Esophagus squamous epithelium (tissue), 4 donors: ENCODE measurements at regions not wholly inside any gene's neighbourhood (a gene's known extent, or its start where the extent isn't known, plus 50 kb on each side); places are given as distances from the start of the nearest gene placed in this dataset.

Source experiments
- POLR2A ChIP-seq, 4 donors: fragments of 450-650 bp; IDR thresholded peaks; one replicate each; pipeline ENCODE4 v1.6.1; 2017; ENCODE audit warnings: antibody characterized with exemption in 4 of 4, mild to moderate bottlenecking in 4 of 4, moderate library complexity in 3 of 4
- TF ChIP-seq, protein P1 (sequence below), 6 experiments: fragments of 450-650 bp in 4 of 6; fragments of 200-600 bp in 2 of 6; sonication (generic) in 2 of 6; IDR thresholded peaks; one replicate each; pipeline ENCODE4 v1.5.1; 2016 to 2019; ENCODE audit warnings: antibody characterized with exemption in 6 of 6, mild to moderate bottlenecking in 4 of 6, moderate library complexity in 4 of 6

DNA sequence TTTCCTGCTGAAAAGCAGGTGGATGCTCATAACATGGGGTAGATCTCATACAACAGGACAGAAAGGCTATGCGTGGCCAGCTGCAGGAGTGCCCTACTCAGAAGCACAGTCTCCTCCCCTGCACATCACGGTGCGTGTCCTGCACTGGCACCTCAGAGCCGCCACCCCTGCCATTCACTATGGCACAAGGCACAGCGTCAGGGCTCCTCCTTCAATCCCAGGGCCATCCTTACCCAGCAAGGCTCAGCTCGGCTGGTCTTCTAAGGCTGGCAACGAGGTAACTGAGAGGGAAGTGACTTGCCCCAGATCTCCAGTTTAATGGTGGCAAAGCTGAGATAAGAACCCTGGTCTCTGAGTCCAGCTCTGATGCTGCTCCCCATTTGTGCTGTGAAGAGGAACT, 97.1 kb downstream of the CPN2 start:
- TF ChIP-seq, protein P1, sequence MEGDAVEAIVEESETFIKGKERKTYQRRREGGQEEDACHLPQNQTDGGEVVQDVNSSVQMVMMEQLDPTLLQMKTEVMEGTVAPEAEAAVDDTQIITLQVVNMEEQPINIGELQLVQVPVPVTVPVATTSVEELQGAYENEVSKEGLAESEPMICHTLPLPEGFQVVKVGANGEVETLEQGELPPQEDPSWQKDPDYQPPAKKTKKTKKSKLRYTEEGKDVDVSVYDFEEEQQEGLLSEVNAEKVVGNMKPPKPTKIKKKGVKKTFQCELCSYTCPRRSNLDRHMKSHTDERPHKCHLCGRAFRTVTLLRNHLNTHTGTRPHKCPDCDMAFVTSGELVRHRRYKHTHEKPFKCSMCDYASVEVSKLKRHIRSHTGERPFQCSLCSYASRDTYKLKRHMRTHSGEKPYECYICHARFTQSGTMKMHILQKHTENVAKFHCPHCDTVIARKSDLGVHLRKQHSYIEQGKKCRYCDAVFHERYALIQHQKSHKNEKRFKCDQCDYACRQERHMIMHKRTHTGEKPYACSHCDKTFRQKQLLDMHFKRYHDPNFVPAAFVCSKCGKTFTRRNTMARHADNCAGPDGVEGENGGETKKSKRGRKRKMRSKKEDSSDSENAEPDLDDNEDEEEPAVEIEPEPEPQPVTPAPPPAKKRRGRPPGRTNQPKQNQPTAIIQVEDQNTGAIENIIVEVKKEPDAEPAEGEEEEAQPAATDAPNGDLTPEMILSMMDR (IDR thresholded peaks at IDR 0.05), result no peak
- TF ChIP-seq POLR2A (IDR thresholded peaks at IDR 0.05), result no peak
